Thyroid gland (tissue), 4 donors: ENCODE measurements at regions not wholly inside any gene's neighbourhood (a gene's known extent, or its start where the extent isn't known, plus 50 kb on each side); places are given as distances from the start of the nearest gene placed in this dataset.

Experiments
- DNase-seq, 2 donors: peaks; one replicate each; pipeline ENCODE4 v3.0.0-alpha.2; 2019
- H3K27ac ChIP-seq, 3 donors: fragments of 200-600 bp; sonication (generic); 1 replicate in 2 of 3; 2 replicates in 1 of 3; pipeline ENCODE4 v1.5.1; 2016 to 2019; ENCODE audit warnings: mild to moderate bottlenecking in 1 of 3, moderate library complexity in 1 of 3
- H3K27me3 ChIP-seq: fragments of 200-600 bp; sonication (generic); one replicate; pipeline ENCODE4 v1.5.1; 2019
- H3K36me3 ChIP-seq, 2 donors: fragments of 200-600 bp; sonication (generic); one replicate each; pipeline ENCODE4 v1.5.1; 2016 to 2019
- H3K4me1 ChIP-seq, 2 donors: fragments of 200-600 bp; sonication (generic); one replicate each; pipeline ENCODE4 v1.5.1; 2017 to 2019
- H3K4me3 ChIP-seq, 3 donors: fragments of 200-600 bp; sonication (generic); replicated peaks in 1 of 3; 1 replicate in 2 of 3; 2 replicates in 1 of 3; pipeline ENCODE4 v1.5.1; 2016; ENCODE audit warnings: mild to moderate bottlenecking in 1 of 3
- H3K9me3 ChIP-seq: fragments of 200-600 bp; sonication (generic); one replicate; pipeline ENCODE4 v1.5.1; 2017
- CTCF ChIP-seq, 6 experiments: fragments of 200-600 bp in 3 of 6; fragments of 450-650 bp in 3 of 6; sonication (generic) in 3 of 6; IDR thresholded peaks; one replicate each; pipeline ENCODE4 v1.5.1; 2016 to 2019; ENCODE audit warnings: antibody characterized with exemption in 6 of 6, mild to moderate bottlenecking in 2 of 6, inconsistent platforms in 1 of 6, moderate library complexity in 1 of 6
- POLR2A ChIP-seq, 2 donors: fragments of 450-650 bp; IDR thresholded peaks; one replicate each; pipeline ENCODE4 v1.6.1; 2017; ENCODE audit warnings: antibody characterized with exemption in 2 of 2, mild to moderate bottlenecking in 2 of 2, moderate library complexity in 1 of 2
- WGBS, 2 donors: methylation state at CpG; one replicate each; pipeline ENCODE4 v1.1.5; 2017; 5-methylcytosine and 5-hydroxymethylcytosine counted together
- intact Hi-C: fragments of 100-400 bp; cut with DNase I; formaldehyde crosslinking; loops from one replicate; pipeline ENCODE4 v1.15.1; 2023

- 74 to 81% methylated on average over 5 of the region's 5 CpGs for WGBS, 2 donors
- Histone ChIP-seq H3K4me3 (no peak overlapping the region), H3K36me3 (no peaks in the 10 kb centered on the region), H3K27me3 (no peaks in the 10 kb centered on the region), H3K27ac (no peak overlapping the region), H3K9me3 (no peaks in the 10 kb centered on the region), H3K4me1 (no peaks in the 10 kb centered on the region)
- TF ChIP-seq POLR2A (IDR thresholded peaks at IDR 0.05), result no peak
- no peak for TF ChIP-seq CTCF (IDR thresholded peaks at IDR 0.05)
- DNase-seq, result no peak
- intact Hi-C loops, result no loop called here
Observed at GRCh38 chr3:153254361-153254760, 92.3 kb downstream of the RAP2B start.

GRCh38 chr3:153257673-153258351, 95.8 kb downstream of the RAP2B start:
- H3K4me3 ChIP-seq, result no peak overlapping the region
- no peaks in the 10 kb centered on the region for H3K27me3 ChIP-seq
- no peak for DNase-seq
- no peaks in the 10 kb centered on the region for H3K9me3 ChIP-seq
- H3K4me1 ChIP-seq, result peaks cover 0 to 4% of the 10 kb centered on the region in 2 donors
- no peak overlapping the region for H3K27ac ChIP-seq
- WGBS, 2 donors, result 82% methylated on average over 2 of the region's 2 CpGs
- TF ChIP-seq CTCF (IDR thresholded peaks at IDR 0.05), result no peak
- TF ChIP-seq POLR2A (IDR thresholded peaks at IDR 0.05), result no peak
- H3K36me3 ChIP-seq, result no peaks in the 10 kb centered on the region
- intact Hi-C loops, result no loop called here

GRCh38 chr3:153259956-153260355, 97.9 kb downstream of the RAP2B start:
- WGBS, 2 donors, result 83 to 84% methylated on average over 3 of the region's 3 CpGs
- no peak overlapping the region for H3K27ac ChIP-seq
- no peaks in the 10 kb centered on the region for H3K36me3 ChIP-seq
- H3K4me3 ChIP-seq, result no peak overlapping the region
- H3K27me3 ChIP-seq, result no peaks in the 10 kb centered on the region
- H3K9me3 ChIP-seq, result no peaks in the 10 kb centered on the region
- no peak for DNase-seq
- no peak for TF ChIP-seq CTCF (IDR thresholded peaks at IDR 0.05)
- TF ChIP-seq POLR2A (IDR thresholded peaks at IDR 0.05), result no peak
- H3K4me1 ChIP-seq, result peaks cover 0 to 4% of the 10 kb centered on the region in 2 donors
- intact Hi-C loops, result no loop called here

- 68 to 77% methylated on average over 1 of the region's 1 CpG for WGBS, 2 donors
- Histone ChIP-seq H3K4me3 (no peak overlapping the region), H3K4me1 (peaks cover 0 to 4% of the 10 kb centered on the region in 2 donors), H3K27ac (no peak overlapping the region), H3K36me3 (no peaks in the 10 kb centered on the region), H3K27me3 (no peaks in the 10 kb centered on the region), H3K9me3 (no peaks in the 10 kb centered on the region)
- intact Hi-C loops, result no loop called here
- TF ChIP-seq POLR2A (IDR thresholded peaks at IDR 0.05), result no peak
- no peak for TF ChIP-seq CTCF (IDR thresholded peaks at IDR 0.05)
- DNase-seq, result no peak
Observed at GRCh38 chr3:153260681-153261080, 98.7 kb downstream of the RAP2B start.

- H3K27ac ChIP-seq, result no peak overlapping the region
- H3K4me1 ChIP-seq, result no peaks in the 10 kb centered on the region
- no peaks in the 10 kb centered on the region for H3K9me3 ChIP-seq
- no peak overlapping the region for H3K4me3 ChIP-seq
- TF ChIP-seq POLR2A (IDR thresholded peaks at IDR 0.05), result no peak
- no peak for TF ChIP-seq CTCF (IDR thresholded peaks at IDR 0.05)
- H3K27me3 ChIP-seq, result no peaks in the 10 kb centered on the region
- H3K36me3 ChIP-seq, result no peaks in the 10 kb centered on the region
- intact Hi-C loops, result no loop called here
- 91 to 97% methylated on average over 4 of the region's 4 CpGs for WGBS, 2 donors
- DNase-seq, result no peak
Observed at GRCh38 chr3:153266619-153267018, 104.6 kb downstream of the RAP2B start.
